Trophoblast cell (in vitro differentiated cells and primary cell): ENCODE measurements at regions not wholly inside any gene's neighbourhood (a gene's known extent, or its start where the extent isn't known, plus 50 kb on each side); places are given as distances from the start of the nearest gene placed in this dataset.

Experiments used
- DNase-seq, 2 donors: peaks; one replicate each; pipeline ENCODE4 v3.0.0-alpha.2; 2016
- H2AFZ ChIP-seq: 2 replicates; pipeline ENCODE4 v1.6.1; 2013; ENCODE audit warnings: low read length, moderate library complexity, mild to moderate bottlenecking; ENCODE audit not compliant: insufficient read depth, poor library complexity
- H2AK5ac ChIP-seq: 2 replicates; pipeline ENCODE4 v1.6.1; 2013; ENCODE audit warnings: mild to moderate bottlenecking, low read length
- H2BK120ac ChIP-seq: 2 replicates; pipeline ENCODE4 v1.6.1; 2013; ENCODE audit warnings: low read length, mild to moderate bottlenecking, moderate library complexity; ENCODE audit not compliant: insufficient read depth, poor library complexity
- H2BK12ac ChIP-seq: 2 replicates; pipeline ENCODE4 v1.6.1; 2013; ENCODE audit warnings: mild to moderate bottlenecking, low read length, moderate library complexity
- H2BK5ac ChIP-seq: 2 replicates; pipeline ENCODE4 v1.6.1; 2013; ENCODE audit warnings: low read length, low read depth, moderate library complexity, mild to moderate bottlenecking; ENCODE audit not compliant: poor library complexity
- H3K14ac ChIP-seq: 2 replicates; pipeline ENCODE4 v1.6.1; 2013; ENCODE audit warnings: mild to moderate bottlenecking, low read length
- H3K18ac ChIP-seq: 2 replicates; pipeline ENCODE4 v1.6.1; 2013; ENCODE audit warnings: mild to moderate bottlenecking, low read length
- H3K23ac ChIP-seq: 2 replicates; pipeline ENCODE4 v1.6.1; 2013; ENCODE audit warnings: low read length
- H3K27ac ChIP-seq: 2 replicates; pipeline ENCODE4 v1.5.1; 2013; ENCODE audit warnings: low read depth, mild to moderate bottlenecking, inconsistent platforms, low read length, moderate library complexity
- H3K27me3 ChIP-seq: 2 replicates; pipeline ENCODE4 v1.6.1; 2013; ENCODE audit warnings: inconsistent platforms, mild to moderate bottlenecking, low read length, moderate library complexity; ENCODE audit not compliant: insufficient read depth
- H3K36me3 ChIP-seq, 2 experiments: 1 replicate in 1 of 2; 2 replicates in 1 of 2; pipeline ENCODE4 v1.6.1; 2013; ENCODE audit warnings: low read length in 2 of 2, mild to moderate bottlenecking in 2 of 2, moderate library complexity in 1 of 2; ENCODE audit not compliant: insufficient read depth in 2 of 2, control insufficient read depth in 1 of 2
- H3K4ac ChIP-seq: 2 replicates; pipeline ENCODE4 v1.6.1; 2013; ENCODE audit warnings: low read depth, mild to moderate bottlenecking, low read length, moderate library complexity
- H3K4me1 ChIP-seq, 2 experiments: 1 replicate in 1 of 2; 2 replicates in 1 of 2; pipeline ENCODE4 v1.6.1; 2013; ENCODE audit warnings: low read length in 2 of 2, mild to moderate bottlenecking in 2 of 2, moderate library complexity in 1 of 2; ENCODE audit not compliant: insufficient read depth in 2 of 2, control insufficient read depth in 1 of 2
- H3K4me2 ChIP-seq: 2 replicates; pipeline ENCODE4 v1.6.1; 2013; ENCODE audit warnings: inconsistent platforms, mild to moderate bottlenecking, low read length, moderate library complexity
- H3K4me3 ChIP-seq: 2 replicates; pipeline ENCODE4 v1.5.1; 2013; ENCODE audit warnings: mild to moderate bottlenecking, low read depth, low read length, inconsistent platforms
- H3K79me1 ChIP-seq: one replicate; pipeline ENCODE4 v1.6.1; 2013; ENCODE audit warnings: low read length
- H3K79me2 ChIP-seq: 2 replicates; pipeline ENCODE4 v1.6.1; 2013; ENCODE audit warnings: low read length, mild to moderate bottlenecking; ENCODE audit not compliant: control insufficient read depth, insufficient read depth, poor library complexity
- H3K9ac ChIP-seq: 2 replicates; pipeline ENCODE4 v1.6.1; 2013; ENCODE audit warnings: mild to moderate bottlenecking, low read length
- H3K9me3 ChIP-seq: 2 replicates; pipeline ENCODE4 v1.6.1; 2013; ENCODE audit warnings: low read depth, mild to moderate bottlenecking, control low read depth, inconsistent platforms, low read length; ENCODE audit not compliant: insufficient read depth
- H4K12ac ChIP-seq: 2 replicates; pipeline ENCODE4 v1.6.1; 2013; ENCODE audit warnings: low read depth, mild to moderate bottlenecking, low read length, moderate library complexity
- H4K8ac ChIP-seq: 2 replicates; pipeline ENCODE4 v1.6.1; 2013; ENCODE audit warnings: low read depth, mild to moderate bottlenecking, low read length, moderate library complexity
- H4K91ac ChIP-seq: one replicate; pipeline ENCODE4 v1.6.1; 2013; ENCODE audit warnings: low read depth, mild to moderate bottlenecking, low read length, moderate library complexity
- WGBS: extraction: QIAGEN DNeasy Blood & Tissue Kit; methylation state at CpG from one replicate; pipeline ENCODE4 v1.1.7; 2013; ENCODE audit warnings: missing lambda C conversion rate; ENCODE audit not compliant: insufficient read length, insufficient coverage; ENCODE audit errors: extremely low coverage; 5-methylcytosine and 5-hydroxymethylcytosine counted together

GRCh38 chr13:68025604-68026003 lies 795.5 kb upstream of the PCDH9 start:
- no peak overlapping the region for H3K23ac ChIP-seq
- no peak overlapping the region for H3K18ac ChIP-seq
- no peak overlapping the region for H3K14ac ChIP-seq
- no peak overlapping the region for H2BK120ac ChIP-seq
- H3K79me2 ChIP-seq, result no peaks in the 10 kb centered on the region
- H3K36me3 ChIP-seq, result no peaks in the 10 kb centered on the region
- no peak overlapping the region for H2AFZ ChIP-seq
- H3K4me2 ChIP-seq, result no peak overlapping the region
- no peak overlapping the region for H2BK5ac ChIP-seq
- H3K27me3 ChIP-seq, result no peaks in the 10 kb centered on the region
- H3K27ac ChIP-seq, result no peak overlapping the region
- no peaks in the 10 kb centered on the region for H3K9me3 ChIP-seq
- no peak overlapping the region for H3K4me3 ChIP-seq
- H4K12ac ChIP-seq, result no peak overlapping the region
- no peak for DNase-seq
- no peaks in the 10 kb centered on the region for H3K79me1 ChIP-seq
- H3K4ac ChIP-seq, result no peak overlapping the region
- H2AK5ac ChIP-seq, result no peak overlapping the region
- no peak overlapping the region for H2BK12ac ChIP-seq
- H4K8ac ChIP-seq, result no peak overlapping the region
- no peaks in the 10 kb centered on the region for H3K4me1 ChIP-seq
- H4K91ac ChIP-seq, result no peak overlapping the region
- H3K9ac ChIP-seq, result no peak overlapping the region
- no CpG with 5 or more reads among the region's 2 CpGs for WGBS

GRCh38 chr13:68023838-68024581 lies 793.9 kb upstream of the PCDH9 start:
- no peak overlapping the region for H2BK12ac ChIP-seq
- H3K18ac ChIP-seq, result no peak overlapping the region
- no peak overlapping the region for H4K8ac ChIP-seq
- H2BK5ac ChIP-seq, result no peak overlapping the region
- H3K9me3 ChIP-seq, result no peaks in the 10 kb centered on the region
- H2AK5ac ChIP-seq, result no peak overlapping the region
- H3K27me3 ChIP-seq, result no peaks in the 10 kb centered on the region
- no peaks in the 10 kb centered on the region for H3K4me1 ChIP-seq
- H2BK120ac ChIP-seq, result no peak overlapping the region
- no peak overlapping the region for H3K27ac ChIP-seq
- no peak overlapping the region for H4K91ac ChIP-seq
- no peak overlapping the region for H3K14ac ChIP-seq
- no peaks in the 10 kb centered on the region for H3K79me2 ChIP-seq
- no peak for DNase-seq
- H3K9ac ChIP-seq, result no peak overlapping the region
- H4K12ac ChIP-seq, result no peak overlapping the region
- H3K23ac ChIP-seq, result no peak overlapping the region
- H3K4me2 ChIP-seq, result no peak overlapping the region
- no peaks in the 10 kb centered on the region for H3K36me3 ChIP-seq
- H2AFZ ChIP-seq, result no peak overlapping the region
- H3K4me3 ChIP-seq, result no peak overlapping the region
- no peaks in the 10 kb centered on the region for H3K79me1 ChIP-seq
- WGBS, result no CpG with 5 or more reads among the region's 15 CpGs
- H3K4ac ChIP-seq, result no peak overlapping the region

- H4K8ac ChIP-seq, result no peak overlapping the region
- H3K27ac ChIP-seq, result no peak overlapping the region
- H2BK5ac ChIP-seq, result no peak overlapping the region
- DNase-seq, result no peak
- H3K36me3 ChIP-seq, result no peaks in the 10 kb centered on the region
- H3K27me3 ChIP-seq, result no peaks in the 10 kb centered on the region
- no peak overlapping the region for H3K23ac ChIP-seq
- no peaks in the 10 kb centered on the region for H3K79me2 ChIP-seq
- no peak overlapping the region for H2BK120ac ChIP-seq
- no peak overlapping the region for H2AK5ac ChIP-seq
- no CpG with 5 or more reads among the region's 1 CpG for WGBS
- H2AFZ ChIP-seq, result no peak overlapping the region
- H3K4me3 ChIP-seq, result no peak overlapping the region
- H3K9ac ChIP-seq, result no peak overlapping the region
- H2BK12ac ChIP-seq, result no peak overlapping the region
- no peak overlapping the region for H3K4me2 ChIP-seq
- H3K4ac ChIP-seq, result no peak overlapping the region
- no peak overlapping the region for H4K12ac ChIP-seq
- no peak overlapping the region for H3K18ac ChIP-seq
- H4K91ac ChIP-seq, result no peak overlapping the region
- no peak overlapping the region for H3K14ac ChIP-seq
- no peaks in the 10 kb centered on the region for H3K79me1 ChIP-seq
- H3K4me1 ChIP-seq, result no peaks in the 10 kb centered on the region
- H3K9me3 ChIP-seq, result no peaks in the 10 kb centered on the region
Measured at GRCh38 chr13:68019901-68020300, 789.8 kb upstream of the PCDH9 start.

- no peak overlapping the region for H2BK12ac ChIP-seq
- H2AFZ ChIP-seq, result no peak overlapping the region
- H3K14ac ChIP-seq, result no peak overlapping the region
- H2AK5ac ChIP-seq, result no peak overlapping the region
- H3K36me3 ChIP-seq, result no peaks in the 10 kb centered on the region
- H3K79me1 ChIP-seq, result no peaks in the 10 kb centered on the region
- no peak overlapping the region for H2BK120ac ChIP-seq
- H3K4me3 ChIP-seq, result no peak overlapping the region
- H3K4me2 ChIP-seq, result no peak overlapping the region
- H3K9ac ChIP-seq, result no peak overlapping the region
- no peak overlapping the region for H3K23ac ChIP-seq
- H2BK5ac ChIP-seq, result no peak overlapping the region
- H3K27ac ChIP-seq, result no peak overlapping the region
- no peak overlapping the region for H3K4ac ChIP-seq
- no CpG with 5 or more reads among the region's 3 CpGs for WGBS
- no peaks in the 10 kb centered on the region for H3K79me2 ChIP-seq
- no peak overlapping the region for H4K8ac ChIP-seq
- H4K12ac ChIP-seq, result no peak overlapping the region
- H3K18ac ChIP-seq, result no peak overlapping the region
- peaks cover 2% of the 10 kb centered on the region for H3K9me3 ChIP-seq
- H3K27me3 ChIP-seq, result no peaks in the 10 kb centered on the region
- H4K91ac ChIP-seq, result no peak overlapping the region
- DNase-seq, result no peak
- no peaks in the 10 kb centered on the region for H3K4me1 ChIP-seq
Measured at GRCh38 chr13:68009546-68009945, 779.4 kb upstream of the PCDH9 start.
